ENCODE measurements at regions not wholly inside any gene's neighbourhood (a gene's known extent, or its start where the extent isn't known, plus 50 kb on each side); places are given as distances from the start of the nearest gene placed in this dataset.

- no peak for DNase-seq (ENCODE audit: low read depth, low spot score)
Observed at GRCh38 chr10:126847666-126848065, 57.6 kb upstream of the DOCK1 start.

GRCh38 chr10:126849646-126850045 lies 55.6 kb upstream of the DOCK1 start:
- no peak for DNase-seq (ENCODE audit: low read depth, low spot score)

GRCh38 chr10:126851414-126852108 lies 53.7 kb upstream of the DOCK1 start:
- no peak for DNase-seq (ENCODE audit: low read depth, low spot score)

- DNase-seq (ENCODE audit: low read depth, low spot score) = no peak
Observed at GRCh38 chr10:126854726-126855495, 50.3 kb upstream of the DOCK1 start.
